ENCODE measurements at regions not wholly inside any gene's neighbourhood (a gene's known extent, or its start where the extent isn't known, plus 50 kb on each side); places are given as distances from the start of the nearest gene placed in this dataset.

- BruUV-seq (replicated peaks): no TSS peak
- CTCF ChIA-PET: interaction anchor here (1.2 kb wide), 1 partner anchor 316 kb away, joined by 3 read pairs; no protein-coding TSS in a partner anchor
- DNase-seq (ENCODE audit: low read depth, low spot score) (no peak), FAIRE-seq (no peak)
- H3K4me1 ChIP-seq (ENCODE audit: control insufficient read depth, extremely low read depth, insufficient read depth, low read length): no peaks in the 10 kb centered on the region
- POLR2A ChIA-PET: no interaction called here
- no peak overlapping the region for H3K9ac ChIP-seq (replicated peaks; ENCODE audit: extremely low read depth, insufficient read depth, low read length)
- TF ChIP-seq FOS (IDR thresholded peaks at IDR 0.05; ENCODE audit: borderline replicate concordance, insufficient read depth, low read length) (no peak), POLR2AphosphoS5 (IDR thresholded peaks at IDR 0.05; ENCODE audit: insufficient read depth, low read depth, low read length) (no peak), POLR2A (IDR thresholded peaks at IDR 0.05; ENCODE audit: low read depth, low read length) (no peak), JUN (IDR thresholded peaks at IDR 0.05; ENCODE audit: borderline replicate concordance, insufficient read depth, insufficient read length, low read depth) (no peak)
- TF ChIP-seq, protein P1, sequence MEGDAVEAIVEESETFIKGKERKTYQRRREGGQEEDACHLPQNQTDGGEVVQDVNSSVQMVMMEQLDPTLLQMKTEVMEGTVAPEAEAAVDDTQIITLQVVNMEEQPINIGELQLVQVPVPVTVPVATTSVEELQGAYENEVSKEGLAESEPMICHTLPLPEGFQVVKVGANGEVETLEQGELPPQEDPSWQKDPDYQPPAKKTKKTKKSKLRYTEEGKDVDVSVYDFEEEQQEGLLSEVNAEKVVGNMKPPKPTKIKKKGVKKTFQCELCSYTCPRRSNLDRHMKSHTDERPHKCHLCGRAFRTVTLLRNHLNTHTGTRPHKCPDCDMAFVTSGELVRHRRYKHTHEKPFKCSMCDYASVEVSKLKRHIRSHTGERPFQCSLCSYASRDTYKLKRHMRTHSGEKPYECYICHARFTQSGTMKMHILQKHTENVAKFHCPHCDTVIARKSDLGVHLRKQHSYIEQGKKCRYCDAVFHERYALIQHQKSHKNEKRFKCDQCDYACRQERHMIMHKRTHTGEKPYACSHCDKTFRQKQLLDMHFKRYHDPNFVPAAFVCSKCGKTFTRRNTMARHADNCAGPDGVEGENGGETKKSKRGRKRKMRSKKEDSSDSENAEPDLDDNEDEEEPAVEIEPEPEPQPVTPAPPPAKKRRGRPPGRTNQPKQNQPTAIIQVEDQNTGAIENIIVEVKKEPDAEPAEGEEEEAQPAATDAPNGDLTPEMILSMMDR (IDR thresholded peaks at IDR 0.05; ENCODE audit: extremely low read depth in 1 of 2, insufficient read depth in 1 of 2, low read depth in 1 of 2, low read length in 2 of 2): no peak
- TF ChIP-seq, protein P2, sequence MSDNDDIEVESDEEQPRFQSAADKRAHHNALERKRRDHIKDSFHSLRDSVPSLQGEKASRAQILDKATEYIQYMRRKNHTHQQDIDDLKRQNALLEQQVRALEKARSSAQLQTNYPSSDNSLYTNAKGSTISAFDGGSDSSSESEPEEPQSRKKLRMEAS (IDR thresholded peaks at IDR 0.05; ENCODE audit: insufficient read depth, insufficient read length): no peak
- no peaks in the 10 kb centered on the region for H3K27me3 ChIP-seq (ENCODE audit: control insufficient read depth in 2 of 2, insufficient read depth in 2 of 2, low read length in 2 of 2)
- H3K4me3 ChIP-seq (replicated peaks in 1 of 3; ENCODE audit: insufficient read depth in 1 of 3, low read depth in 1 of 3, low read length in 3 of 3): no peak overlapping the region
- H3K9me1 ChIP-seq (replicated peaks; ENCODE audit: control insufficient read depth, extremely low read depth, insufficient read depth, low read length): no peaks in the 10 kb centered on the region
- no peaks in the 10 kb centered on the region for H3K9me3 ChIP-seq (replicated peaks; ENCODE audit: control insufficient read depth, insufficient read depth, low read length)
- no peaks in the 10 kb centered on the region for H4K20me1 ChIP-seq (replicated peaks; ENCODE audit: control insufficient read depth, extremely low read depth, insufficient read depth, low read length)
- no peaks in the 10 kb centered on the region for H3K36me3 ChIP-seq (ENCODE audit: control insufficient read depth in 2 of 2, extremely low read depth in 1 of 2, insufficient read depth in 2 of 2, low read length in 2 of 2)
- H3K79me2 ChIP-seq (ENCODE audit: control insufficient read depth, insufficient read depth, low read length): no peaks in the 10 kb centered on the region
- dilution Hi-C loops (cut with MboI; ENCODE audit: extremely low pct_ligation_motif_present, low sequenced_read_pairs) (no loop called here), intact Hi-C loops (cut with micrococcal nuclease) (no loop called here)
- H2AFZ ChIP-seq (ENCODE audit: low read depth, low read length): no peak overlapping the region
- no peak overlapping the region for H3K4me2 ChIP-seq (ENCODE audit: insufficient read depth, low read length)
- H3K27ac ChIP-seq (ENCODE audit: insufficient read depth, low read depth, low read length): no peak overlapping the region
These were observed 70.1 kb upstream of the HCCS start for GRCh38 chrX:11040996-11041395.

DNA sequence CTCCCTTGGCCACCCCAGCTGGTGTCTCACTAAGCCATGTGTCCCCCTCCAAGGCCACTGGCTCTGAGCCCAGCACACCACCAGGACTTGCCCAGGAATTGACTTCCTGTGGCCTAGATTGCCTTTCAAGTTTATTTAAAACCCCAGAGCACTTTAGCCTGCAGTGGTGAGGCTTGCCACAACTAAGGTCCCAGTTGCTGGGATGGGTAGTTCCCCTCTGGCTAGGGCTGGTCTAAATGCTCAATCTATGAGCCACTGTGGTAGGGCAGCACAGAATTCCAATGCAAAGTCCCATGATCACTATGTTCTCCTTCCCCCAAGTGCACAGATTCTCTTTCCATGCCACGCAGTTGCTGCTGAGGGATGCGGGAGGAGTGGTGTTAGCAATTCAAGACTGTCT, 61.1 kb upstream of the HCCS start:
- Histone ChIP-seq H4K20me1 (replicated peaks; ENCODE audit: control insufficient read depth, extremely low read depth, insufficient read depth, low read length) (no peaks in the 10 kb centered on the region), H3K4me2 (ENCODE audit: insufficient read depth, low read length) (no peak overlapping the region), H3K4me3 (replicated peaks in 1 of 3; ENCODE audit: insufficient read depth in 1 of 3, low read depth in 1 of 3, low read length in 3 of 3) (no peak overlapping the region), H3K36me3 (ENCODE audit: control insufficient read depth in 2 of 2, extremely low read depth in 1 of 2, insufficient read depth in 2 of 2, low read length in 2 of 2) (no peaks in the 10 kb centered on the region), H3K79me2 (ENCODE audit: control insufficient read depth, insufficient read depth, low read length) (no peaks in the 10 kb centered on the region), H3K9ac (replicated peaks; ENCODE audit: extremely low read depth, insufficient read depth, low read length) (no peak overlapping the region), H3K27me3 (ENCODE audit: control insufficient read depth in 2 of 2, insufficient read depth in 2 of 2, low read length in 2 of 2) (no peaks in the 10 kb centered on the region), H3K9me1 (replicated peaks; ENCODE audit: control insufficient read depth, extremely low read depth, insufficient read depth, low read length) (no peaks in the 10 kb centered on the region), H3K4me1 (ENCODE audit: control insufficient read depth, extremely low read depth, insufficient read depth, low read length) (no peaks in the 10 kb centered on the region), H3K9me3 (replicated peaks; ENCODE audit: control insufficient read depth, insufficient read depth, low read length) (no peaks in the 10 kb centered on the region), H3K27ac (ENCODE audit: insufficient read depth, low read depth, low read length) (no peak overlapping the region), H2AFZ (ENCODE audit: low read depth, low read length) (no peak overlapping the region)
- CTCF ChIA-PET: no interaction called here
- no peak for DNase-seq (ENCODE audit: low read depth, low spot score)
- BruUV-seq (replicated peaks): no TSS peak
- dilution Hi-C loops (cut with MboI; ENCODE audit: extremely low pct_ligation_motif_present, low sequenced_read_pairs) (no loop called here), intact Hi-C loops (cut with micrococcal nuclease) (no loop called here)
- no peak for FAIRE-seq
- POLR2A ChIA-PET: no interaction called here
- TF ChIP-seq JUN (IDR thresholded peaks at IDR 0.05; ENCODE audit: borderline replicate concordance, insufficient read depth, insufficient read length, low read depth): no peak
- no peak for TF ChIP-seq EZH2 (IDR thresholded peaks at IDR 0.05; ENCODE audit: borderline replicate concordance, low read depth, low read length, severe bottlenecking)
- no peak for TF ChIP-seq GATA2 (IDR thresholded peaks at IDR 0.05; ENCODE audit: insufficient read depth, insufficient read length, low read depth, low read length)
- no peak for TF ChIP-seq MYC (IDR thresholded peaks at IDR 0.05; ENCODE audit: low read depth, low read length)
- TF ChIP-seq, protein P2 (IDR thresholded peaks at IDR 0.05; ENCODE audit: insufficient read depth, insufficient read length): no peak
- TF ChIP-seq FOS (IDR thresholded peaks at IDR 0.05; ENCODE audit: borderline replicate concordance, insufficient read depth, low read length): no peak
- TF ChIP-seq, protein P1 (IDR thresholded peaks at IDR 0.05; ENCODE audit: extremely low read depth in 1 of 2, insufficient read depth in 1 of 2, low read depth in 1 of 2, low read length in 2 of 2): no peak
- TF ChIP-seq POLR2A (IDR thresholded peaks at IDR 0.05; ENCODE audit: low read depth, low read length): no peak

Measured in endothelial cell of umbilical vein (primary cell).